Fibroblast of lung (primary cell): ENCODE measurements at regions not wholly inside any gene's neighbourhood (a gene's known extent, or its start where the extent isn't known, plus 50 kb on each side); places are given as distances from the start of the nearest gene placed in this dataset.

Experiments used
- CTCF ChIP-seq, 2 donors: IDR thresholded peaks in 1 of 2; conservative IDR thresholded peaks in 1 of 2; 1 replicate in 1 of 2; 2 replicates in 1 of 2; pipeline ENCODE4 v1.5.1; 2011 to 2012; ENCODE audit warnings: low read length in 2 of 2, control low read depth in 1 of 2, inconsistent platforms in 1 of 2, low read depth in 1 of 2, mild to moderate bottlenecking in 1 of 2
- EZH2 ChIP-seq: IDR thresholded peaks from 2 replicates; pipeline ENCODE4 v1.5.1; 2012; ENCODE audit warnings: low read length, control low read depth, mild to moderate bottlenecking; ENCODE audit errors: missing control alignments

- no peak for TF ChIP-seq CTCF (conservative IDR thresholded peaks at IDR 0.05 in 1 of 2, IDR thresholded peaks at IDR 0.05 in 1 of 2; ENCODE audit: low read depth in 1 of 2, low read length in 2 of 2)
- no peak for TF ChIP-seq EZH2
These were observed 431.1 kb upstream of the ALCAM start for GRCh38 chr3:104935613-104936012.
